Dedifferentiated amniotic fluid mesenchymal stem cell (primary cell): ENCODE measurements at regions not wholly inside any gene's neighbourhood (a gene's known extent, or its start where the extent isn't known, plus 50 kb on each side); places are given as distances from the start of the nearest gene placed in this dataset.

ENCODE experiments used
- DNase-seq: peaks from one replicate; pipeline ENCODE4 v3.0.0-alpha.2; 2016; ENCODE audit errors: extremely low spot score

- no peak for DNase-seq
Observed at GRCh38 chr14:98977451-98977850, 294.5 kb downstream of the BCL11B start.

- DNase-seq = no peak
Observed at GRCh38 chr14:98982986-98983385, 289.0 kb downstream of the BCL11B start.

GRCh38 chr14:98984027-98984718, 287.8 kb downstream of the BCL11B start:
- no peak for DNase-seq

GRCh38 chr14:98984719-98985041, 287.3 kb downstream of the BCL11B start:
- no peak for DNase-seq

- no peak for DNase-seq
Observed at GRCh38 chr14:98993818-98994217, 278.2 kb downstream of the BCL11B start.

- DNase-seq = no peak
Observed at GRCh38 chr14:98994561-98994960, 277.4 kb downstream of the BCL11B start.

- DNase-seq = no peak
Observed at GRCh38 chr14:98997526-98998205, 274.3 kb downstream of the BCL11B start.

- DNase-seq = no peak
Observed at GRCh38 chr14:98999345-98999744, 272.7 kb downstream of the BCL11B start.

GRCh38 chr14:98999901-99000300, 272.1 kb downstream of the BCL11B start:
- no peak for DNase-seq

GRCh38 chr14:99001241-99001640, 270.8 kb downstream of the BCL11B start:
- no peak for DNase-seq

- no peak for DNase-seq
Observed at GRCh38 chr14:99003646-99004045, 268.4 kb downstream of the BCL11B start.

GRCh38 chr14:99004112-99004511, 267.9 kb downstream of the BCL11B start:
- DNase-seq = no peak

GRCh38 chr14:99006276-99006675, 265.7 kb downstream of the BCL11B start:
- DNase-seq = no peak

- DNase-seq = no peak
Observed at GRCh38 chr14:99007795-99008194, 264.2 kb downstream of the BCL11B start.

- DNase-seq = no peak
Observed at GRCh38 chr14:99009871-99010270, 262.1 kb downstream of the BCL11B start.

GRCh38 chr14:99011385-99011784, 260.6 kb downstream of the BCL11B start:
- DNase-seq = no peak

GRCh38 chr14:99012703-99013102, 259.3 kb downstream of the BCL11B start:
- no peak for DNase-seq

- DNase-seq = no peak
Observed at GRCh38 chr14:99015833-99016232, 256.2 kb downstream of the BCL11B start.

- no peak for DNase-seq
Observed at GRCh38 chr14:99023371-99023770, 248.6 kb downstream of the BCL11B start.

GRCh38 chr14:99024926-99025325, 247.1 kb downstream of the BCL11B start:
- no peak for DNase-seq

- no peak for DNase-seq
Observed at GRCh38 chr14:99025418-99025817, 246.6 kb downstream of the BCL11B start.

- no peak for DNase-seq
Observed at GRCh38 chr14:99026471-99026870, 245.5 kb downstream of the BCL11B start.

- no peak for DNase-seq
Observed at GRCh38 chr14:99028041-99028440, 244.0 kb downstream of the BCL11B start.

GRCh38 chr14:99028521-99028920, 243.5 kb downstream of the BCL11B start:
- DNase-seq = no peak
